ENCODE measurements at regions not wholly inside any gene's neighbourhood (a gene's known extent, or its start where the extent isn't known, plus 50 kb on each side); places are given as distances from the start of the nearest gene placed in this dataset.

DNA sequence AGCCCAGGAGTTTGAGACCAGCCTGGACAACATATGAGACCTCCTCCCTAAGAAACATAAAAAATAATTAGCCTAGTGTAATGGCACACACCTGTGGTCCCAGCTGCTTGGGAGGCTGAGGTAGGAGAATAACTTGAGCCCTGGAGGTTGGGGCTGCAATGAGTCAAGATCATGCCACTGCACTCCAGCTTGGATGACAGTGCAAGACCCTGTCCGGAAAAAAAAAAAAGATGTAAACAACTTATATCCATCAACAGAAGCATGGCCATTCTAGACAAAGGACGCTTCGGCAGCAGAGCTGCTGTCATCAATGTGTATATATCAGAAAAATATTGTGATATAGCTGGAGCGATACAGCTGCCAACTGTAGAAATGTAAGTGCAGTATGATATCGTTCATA lies 59.6 kb upstream of the ARID1B start:
- no peak for TF ChIP-seq POLR2A (IDR thresholded peaks at IDR 0.05; ENCODE audit: low read depth)
- TF ChIP-seq, protein P1, sequence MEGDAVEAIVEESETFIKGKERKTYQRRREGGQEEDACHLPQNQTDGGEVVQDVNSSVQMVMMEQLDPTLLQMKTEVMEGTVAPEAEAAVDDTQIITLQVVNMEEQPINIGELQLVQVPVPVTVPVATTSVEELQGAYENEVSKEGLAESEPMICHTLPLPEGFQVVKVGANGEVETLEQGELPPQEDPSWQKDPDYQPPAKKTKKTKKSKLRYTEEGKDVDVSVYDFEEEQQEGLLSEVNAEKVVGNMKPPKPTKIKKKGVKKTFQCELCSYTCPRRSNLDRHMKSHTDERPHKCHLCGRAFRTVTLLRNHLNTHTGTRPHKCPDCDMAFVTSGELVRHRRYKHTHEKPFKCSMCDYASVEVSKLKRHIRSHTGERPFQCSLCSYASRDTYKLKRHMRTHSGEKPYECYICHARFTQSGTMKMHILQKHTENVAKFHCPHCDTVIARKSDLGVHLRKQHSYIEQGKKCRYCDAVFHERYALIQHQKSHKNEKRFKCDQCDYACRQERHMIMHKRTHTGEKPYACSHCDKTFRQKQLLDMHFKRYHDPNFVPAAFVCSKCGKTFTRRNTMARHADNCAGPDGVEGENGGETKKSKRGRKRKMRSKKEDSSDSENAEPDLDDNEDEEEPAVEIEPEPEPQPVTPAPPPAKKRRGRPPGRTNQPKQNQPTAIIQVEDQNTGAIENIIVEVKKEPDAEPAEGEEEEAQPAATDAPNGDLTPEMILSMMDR (IDR thresholded peaks at IDR 0.05) = no peak

Data from esophagus muscularis mucosa (tissue), 3 donors.